Natural killer cell (primary cell): ENCODE measurements at regions not wholly inside any gene's neighbourhood (a gene's known extent, or its start where the extent isn't known, plus 50 kb on each side); places are given as distances from the start of the nearest gene placed in this dataset.

ENCODE experiments used
- ATAC-seq, 3 donors: fragments of 150-1000 bp in 2 of 3; fragments of 200-7000 bp in 1 of 3; cut with Tn5 transposase; 1 replicate in 1 of 3; 2 replicates in 2 of 3; pipeline ENCODE4 v1.10.0; 2021; ENCODE audit warnings: mild to moderate bottlenecking in 2 of 3, moderate library complexity in 2 of 3
- DNase-seq, 2 donors: peaks; one replicate each; pipeline versions ENCODE4 v3.0.0 to v3.0.0-alpha.2; 2013 to 2021; ENCODE audit warnings: mixed read lengths in 1 of 2
- H3K27ac ChIP-seq: one replicate; pipeline ENCODE4 v1.5.1; 2013; ENCODE audit warnings: mild to moderate bottlenecking, low read length
- H3K27me3 ChIP-seq: one replicate; pipeline ENCODE4 v1.6.1; 2013; ENCODE audit warnings: low read length; ENCODE audit not compliant: control insufficient read depth, insufficient read depth
- H3K36me3 ChIP-seq: one replicate; pipeline ENCODE4 v1.6.1; 2013; ENCODE audit warnings: low read length; ENCODE audit not compliant: control insufficient read depth, insufficient read depth
- H3K4me1 ChIP-seq: one replicate; pipeline ENCODE4 v1.6.1; 2013; ENCODE audit warnings: low read length; ENCODE audit not compliant: control insufficient read depth, insufficient read depth
- H3K4me3 ChIP-seq: one replicate; pipeline ENCODE4 v1.5.1; 2013; ENCODE audit warnings: low read length
- H3K9me3 ChIP-seq: one replicate; pipeline ENCODE4 v1.6.1; 2013; ENCODE audit warnings: low read length; ENCODE audit not compliant: control insufficient read depth, insufficient read depth
- H3K27ac Mint-ChIP-seq, 2 donors: one replicate each; pipeline ENCODE4 v1.8.0; 2022; ENCODE audit warnings: mild to moderate bottlenecking in 2 of 2, mixed read lengths in 2 of 2, moderate library complexity in 1 of 2
- H3K27me3 Mint-ChIP-seq, 2 donors: one replicate each; pipeline ENCODE4 v1.8.0; 2022; ENCODE audit warnings: low read depth in 2 of 2, mixed read lengths in 2 of 2
- H3K36me3 Mint-ChIP-seq: one replicate; pipeline ENCODE4 v1.8.0; 2022; ENCODE audit warnings: mixed read lengths
- H3K4me1 Mint-ChIP-seq, 2 donors: one replicate each; pipeline ENCODE4 v1.8.0; 2022; ENCODE audit warnings: mixed read lengths in 2 of 2
- H3K4me3 Mint-ChIP-seq: one replicate; pipeline ENCODE4 v1.8.0; 2022; ENCODE audit warnings: mild to moderate bottlenecking, moderate library complexity, mixed read lengths
- H3K9me3 Mint-ChIP-seq, 2 donors: one replicate each; pipeline ENCODE4 v1.8.0; 2022; ENCODE audit warnings: mixed read lengths in 2 of 2
- WGBS: methylation state at CpG from one replicate; pipeline ENCODE4 v1.1.7; 2013; ENCODE audit warnings: missing lambda C conversion rate; ENCODE audit not compliant: insufficient coverage; 5-methylcytosine and 5-hydroxymethylcytosine counted together
- intact Hi-C: fragments of 100-400 bp; cut with micrococcal nuclease; formaldehyde crosslinking; loops from one replicate; pipeline ENCODE4 v1.14.2; 2022
- TF ChIP-seq, protein P1 (sequence below): fragments of 200-600 bp; IDR thresholded peaks from one replicate; pipeline ENCODE4 v1.8.0; 2022; ENCODE audit warnings: antibody characterized with exemption

DNA sequence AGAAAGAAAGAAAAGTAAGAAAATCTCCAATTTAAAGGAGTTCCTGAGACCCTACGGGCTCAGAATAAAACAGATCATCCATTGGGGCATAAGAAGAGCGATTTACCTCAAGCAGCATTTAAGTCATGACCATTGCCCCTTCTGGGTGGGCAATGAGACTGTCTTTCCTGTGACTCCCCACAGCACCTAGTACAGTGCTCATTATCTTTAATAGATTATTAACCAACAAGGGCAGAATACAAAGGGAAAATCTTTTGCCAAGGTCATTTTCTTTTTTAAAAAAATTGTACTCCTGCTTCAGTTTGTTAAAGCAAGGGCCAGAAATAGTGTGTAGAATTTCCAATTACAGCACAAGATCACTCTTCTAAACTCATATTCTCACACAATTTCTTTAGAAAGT, 443.3 kb upstream of the AGTR1 start:
- Mint-ChIP-seq H3K27me3 (no peaks in the 10 kb centered on the region), H3K4me3 (no peak overlapping the region), H3K9me3 (peaks cover 10 to 23% of the 10 kb centered on the region in 2 donors), H3K4me1 (no peaks in the 10 kb centered on the region), H3K36me3 (no peaks in the 10 kb centered on the region), H3K27ac (no peak overlapping the region)
- H3K27me3 ChIP-seq, result no peaks in the 10 kb centered on the region
- no peaks in the 10 kb centered on the region for H3K36me3 ChIP-seq
- no peak overlapping the region for H3K27ac ChIP-seq
- WGBS, result 70% methylated on average over 2 of the region's 2 CpGs
- H3K4me1 ChIP-seq, result no peaks in the 10 kb centered on the region
- H3K9me3 ChIP-seq, result peaks cover 2% of the 10 kb centered on the region
- H3K4me3 ChIP-seq, result no peak overlapping the region
- intact Hi-C loops, result no loop called here
- TF ChIP-seq, protein P1, sequence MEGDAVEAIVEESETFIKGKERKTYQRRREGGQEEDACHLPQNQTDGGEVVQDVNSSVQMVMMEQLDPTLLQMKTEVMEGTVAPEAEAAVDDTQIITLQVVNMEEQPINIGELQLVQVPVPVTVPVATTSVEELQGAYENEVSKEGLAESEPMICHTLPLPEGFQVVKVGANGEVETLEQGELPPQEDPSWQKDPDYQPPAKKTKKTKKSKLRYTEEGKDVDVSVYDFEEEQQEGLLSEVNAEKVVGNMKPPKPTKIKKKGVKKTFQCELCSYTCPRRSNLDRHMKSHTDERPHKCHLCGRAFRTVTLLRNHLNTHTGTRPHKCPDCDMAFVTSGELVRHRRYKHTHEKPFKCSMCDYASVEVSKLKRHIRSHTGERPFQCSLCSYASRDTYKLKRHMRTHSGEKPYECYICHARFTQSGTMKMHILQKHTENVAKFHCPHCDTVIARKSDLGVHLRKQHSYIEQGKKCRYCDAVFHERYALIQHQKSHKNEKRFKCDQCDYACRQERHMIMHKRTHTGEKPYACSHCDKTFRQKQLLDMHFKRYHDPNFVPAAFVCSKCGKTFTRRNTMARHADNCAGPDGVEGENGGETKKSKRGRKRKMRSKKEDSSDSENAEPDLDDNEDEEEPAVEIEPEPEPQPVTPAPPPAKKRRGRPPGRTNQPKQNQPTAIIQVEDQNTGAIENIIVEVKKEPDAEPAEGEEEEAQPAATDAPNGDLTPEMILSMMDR, result no peak
- DNase-seq (no peak), ATAC-seq (no peak)

DNA sequence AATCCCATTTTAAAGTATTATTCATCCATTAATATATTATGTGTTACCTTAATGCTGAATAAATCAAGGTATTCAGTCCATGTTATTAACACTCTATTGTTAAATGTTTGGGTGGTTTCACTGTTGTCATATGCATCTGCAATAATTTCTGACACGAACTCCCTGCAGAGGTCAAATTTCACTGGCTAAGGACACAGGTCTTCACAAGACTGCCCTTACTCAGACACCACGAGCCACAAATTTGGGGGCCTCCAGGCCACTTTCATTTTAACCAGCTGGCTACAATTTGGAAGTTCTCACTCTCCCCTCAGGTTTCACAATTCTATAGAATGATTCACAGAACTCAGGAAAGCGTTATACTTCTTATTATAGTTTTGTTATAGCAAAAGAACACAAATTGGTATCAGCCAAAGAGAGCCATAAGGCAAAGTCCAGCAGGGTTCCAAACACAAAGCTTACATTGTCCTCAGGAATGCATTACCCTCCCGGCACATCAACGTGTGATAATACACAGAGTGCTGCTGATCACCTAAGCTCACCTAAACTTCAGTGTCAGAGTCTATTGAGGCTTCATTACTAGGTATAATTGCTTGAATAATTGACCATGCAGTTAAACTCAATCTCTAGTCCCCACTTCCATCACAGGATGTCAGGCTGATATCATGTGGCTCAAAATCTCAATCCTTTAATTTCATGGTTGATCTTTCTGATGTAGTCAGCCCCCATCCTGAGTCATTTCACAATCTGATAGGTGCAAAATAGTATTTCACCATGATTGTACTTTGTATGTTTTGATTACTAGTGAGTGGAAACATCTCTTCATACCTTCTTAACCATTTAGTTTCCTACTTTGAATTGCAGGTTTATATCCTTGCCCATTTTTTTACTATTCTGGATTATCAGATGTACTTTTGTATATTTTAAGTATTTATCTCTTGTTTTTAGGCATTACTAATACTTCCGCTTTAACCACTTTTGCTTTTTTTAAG, 441.4 kb upstream of the AGTR1 start:
- peaks cover 10 to 24% of the 10 kb centered on the region in 2 donors for H3K9me3 Mint-ChIP-seq
- Histone ChIP-seq H3K36me3 (no peaks in the 10 kb centered on the region), H3K9me3 (peaks cover 2% of the 10 kb centered on the region), H3K4me3 (no peak overlapping the region), H3K4me1 (no peaks in the 10 kb centered on the region), H3K27me3 (no peaks in the 10 kb centered on the region), H3K27ac (no peak overlapping the region)
- H3K27ac Mint-ChIP-seq, result no peak overlapping the region
- DNase-seq (no peak), ATAC-seq (no peak)
- H3K4me1 Mint-ChIP-seq, result no peaks in the 10 kb centered on the region
- intact Hi-C loops, result no loop called here
- H3K36me3 Mint-ChIP-seq, result no peaks in the 10 kb centered on the region
- no peaks in the 10 kb centered on the region for H3K27me3 Mint-ChIP-seq
- no peak overlapping the region for H3K4me3 Mint-ChIP-seq
- WGBS, result 74% methylated on average over 5 of the region's 6 CpGs
- TF ChIP-seq, protein P1, result no peak

DNA sequence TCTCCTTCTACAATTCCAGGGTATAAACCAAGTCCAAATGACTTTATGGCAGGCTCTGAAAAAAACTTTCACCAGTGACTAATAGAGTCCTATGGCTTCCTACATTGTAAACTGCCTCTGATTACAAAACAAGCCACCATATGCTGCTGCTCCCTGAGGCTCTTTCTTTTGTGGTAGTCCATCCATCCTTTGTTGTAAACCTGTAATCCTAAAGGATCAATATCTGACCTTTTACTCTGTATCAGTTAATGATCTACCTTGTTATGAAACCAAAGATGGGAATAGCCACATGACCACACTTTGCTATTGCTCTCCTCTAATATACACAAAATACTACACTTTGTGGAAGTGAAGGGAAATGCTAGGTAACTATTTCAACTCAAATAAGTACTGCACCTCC, 434.7 kb upstream of the AGTR1 start:
- Mint-ChIP-seq H3K27ac (no peak overlapping the region), H3K27me3 (no peaks in the 10 kb centered on the region), H3K36me3 (no peaks in the 10 kb centered on the region), H3K4me3 (no peak overlapping the region), H3K4me1 (no peaks in the 10 kb centered on the region), H3K9me3 (peaks cover 5 to 16% of the 10 kb centered on the region in 2 donors)
- intact Hi-C loops, result no loop called here
- TF ChIP-seq, protein P1, result no peak
- Histone ChIP-seq H3K9me3 (peaks cover 2% of the 10 kb centered on the region), H3K4me1 (no peaks in the 10 kb centered on the region), H3K4me3 (no peak overlapping the region), H3K36me3 (no peaks in the 10 kb centered on the region), H3K27me3 (no peaks in the 10 kb centered on the region), H3K27ac (no peak overlapping the region)
- ATAC-seq (no peak), DNase-seq (no peak)
